Trophoblast cell (in vitro differentiated cells and primary cell): ENCODE measurements at regions not wholly inside any gene's neighbourhood (a gene's known extent, or its start where the extent isn't known, plus 50 kb on each side); places are given as distances from the start of the nearest gene placed in this dataset.

Source experiments
- DNase-seq, 2 donors: peaks; one replicate each; pipeline ENCODE4 v3.0.0-alpha.2; 2016
- H2AFZ ChIP-seq: 2 replicates; pipeline ENCODE4 v1.6.1; 2013; ENCODE audit warnings: low read length, moderate library complexity, mild to moderate bottlenecking; ENCODE audit not compliant: insufficient read depth, poor library complexity
- H2AK5ac ChIP-seq: 2 replicates; pipeline ENCODE4 v1.6.1; 2013; ENCODE audit warnings: mild to moderate bottlenecking, low read length
- H2BK120ac ChIP-seq: 2 replicates; pipeline ENCODE4 v1.6.1; 2013; ENCODE audit warnings: low read length, mild to moderate bottlenecking, moderate library complexity; ENCODE audit not compliant: insufficient read depth, poor library complexity
- H2BK12ac ChIP-seq: 2 replicates; pipeline ENCODE4 v1.6.1; 2013; ENCODE audit warnings: mild to moderate bottlenecking, low read length, moderate library complexity
- H2BK5ac ChIP-seq: 2 replicates; pipeline ENCODE4 v1.6.1; 2013; ENCODE audit warnings: low read length, low read depth, moderate library complexity, mild to moderate bottlenecking; ENCODE audit not compliant: poor library complexity
- H3K14ac ChIP-seq: 2 replicates; pipeline ENCODE4 v1.6.1; 2013; ENCODE audit warnings: mild to moderate bottlenecking, low read length
- H3K18ac ChIP-seq: 2 replicates; pipeline ENCODE4 v1.6.1; 2013; ENCODE audit warnings: mild to moderate bottlenecking, low read length
- H3K23ac ChIP-seq: 2 replicates; pipeline ENCODE4 v1.6.1; 2013; ENCODE audit warnings: low read length
- H3K27ac ChIP-seq: 2 replicates; pipeline ENCODE4 v1.5.1; 2013; ENCODE audit warnings: low read depth, mild to moderate bottlenecking, inconsistent platforms, low read length, moderate library complexity
- H3K27me3 ChIP-seq: 2 replicates; pipeline ENCODE4 v1.6.1; 2013; ENCODE audit warnings: inconsistent platforms, mild to moderate bottlenecking, low read length, moderate library complexity; ENCODE audit not compliant: insufficient read depth
- H3K36me3 ChIP-seq, 2 experiments: 1 replicate in 1 of 2; 2 replicates in 1 of 2; pipeline ENCODE4 v1.6.1; 2013; ENCODE audit warnings: low read length in 2 of 2, mild to moderate bottlenecking in 2 of 2, moderate library complexity in 1 of 2; ENCODE audit not compliant: insufficient read depth in 2 of 2, control insufficient read depth in 1 of 2
- H3K4ac ChIP-seq: 2 replicates; pipeline ENCODE4 v1.6.1; 2013; ENCODE audit warnings: low read depth, mild to moderate bottlenecking, low read length, moderate library complexity
- H3K4me1 ChIP-seq, 2 experiments: 1 replicate in 1 of 2; 2 replicates in 1 of 2; pipeline ENCODE4 v1.6.1; 2013; ENCODE audit warnings: low read length in 2 of 2, mild to moderate bottlenecking in 2 of 2, moderate library complexity in 1 of 2; ENCODE audit not compliant: insufficient read depth in 2 of 2, control insufficient read depth in 1 of 2
- H3K4me2 ChIP-seq: 2 replicates; pipeline ENCODE4 v1.6.1; 2013; ENCODE audit warnings: inconsistent platforms, mild to moderate bottlenecking, low read length, moderate library complexity
- H3K4me3 ChIP-seq: 2 replicates; pipeline ENCODE4 v1.5.1; 2013; ENCODE audit warnings: mild to moderate bottlenecking, low read depth, low read length, inconsistent platforms
- H3K79me1 ChIP-seq: one replicate; pipeline ENCODE4 v1.6.1; 2013; ENCODE audit warnings: low read length
- H3K79me2 ChIP-seq: 2 replicates; pipeline ENCODE4 v1.6.1; 2013; ENCODE audit warnings: low read length, mild to moderate bottlenecking; ENCODE audit not compliant: control insufficient read depth, insufficient read depth, poor library complexity
- H3K9ac ChIP-seq: 2 replicates; pipeline ENCODE4 v1.6.1; 2013; ENCODE audit warnings: mild to moderate bottlenecking, low read length
- H3K9me3 ChIP-seq: 2 replicates; pipeline ENCODE4 v1.6.1; 2013; ENCODE audit warnings: low read depth, mild to moderate bottlenecking, control low read depth, inconsistent platforms, low read length; ENCODE audit not compliant: insufficient read depth
- H4K12ac ChIP-seq: 2 replicates; pipeline ENCODE4 v1.6.1; 2013; ENCODE audit warnings: low read depth, mild to moderate bottlenecking, low read length, moderate library complexity
- H4K8ac ChIP-seq: 2 replicates; pipeline ENCODE4 v1.6.1; 2013; ENCODE audit warnings: low read depth, mild to moderate bottlenecking, low read length, moderate library complexity
- H4K91ac ChIP-seq: one replicate; pipeline ENCODE4 v1.6.1; 2013; ENCODE audit warnings: low read depth, mild to moderate bottlenecking, low read length, moderate library complexity
- WGBS: extraction: QIAGEN DNeasy Blood & Tissue Kit; methylation state at CpG from one replicate; pipeline ENCODE4 v1.1.7; 2013; ENCODE audit warnings: missing lambda C conversion rate; ENCODE audit not compliant: insufficient read length, insufficient coverage; ENCODE audit errors: extremely low coverage; 5-methylcytosine and 5-hydroxymethylcytosine counted together

- Histone ChIP-seq H3K36me3 (no peaks in the 10 kb centered on the region), H3K27me3 (no peaks in the 10 kb centered on the region), H3K14ac (no peak overlapping the region), H3K4ac (no peak overlapping the region), H4K8ac (no peak overlapping the region), H3K18ac (no peak overlapping the region), H2AK5ac (no peak overlapping the region), H2AFZ (no peak overlapping the region), H3K23ac (no peak overlapping the region), H4K12ac (no peak overlapping the region), H2BK5ac (no peak overlapping the region), H2BK12ac (no peak overlapping the region), H3K27ac (no peak overlapping the region), H4K91ac (no peak overlapping the region), H3K9me3 (no peaks in the 10 kb centered on the region), H3K4me1 (no peaks in the 10 kb centered on the region), H3K9ac (no peak overlapping the region), H2BK120ac (no peak overlapping the region), H3K4me2 (no peak overlapping the region), H3K4me3 (no peak overlapping the region), H3K79me2 (no peaks in the 10 kb centered on the region), H3K79me1 (no peaks in the 10 kb centered on the region)
- DNase-seq: no peak
- WGBS: no CpG with 5 or more reads among the region's 1 CpG
These were observed 293.0 kb upstream of the POT1 start for GRCh38 chr7:125222596-125222995.

DNA sequence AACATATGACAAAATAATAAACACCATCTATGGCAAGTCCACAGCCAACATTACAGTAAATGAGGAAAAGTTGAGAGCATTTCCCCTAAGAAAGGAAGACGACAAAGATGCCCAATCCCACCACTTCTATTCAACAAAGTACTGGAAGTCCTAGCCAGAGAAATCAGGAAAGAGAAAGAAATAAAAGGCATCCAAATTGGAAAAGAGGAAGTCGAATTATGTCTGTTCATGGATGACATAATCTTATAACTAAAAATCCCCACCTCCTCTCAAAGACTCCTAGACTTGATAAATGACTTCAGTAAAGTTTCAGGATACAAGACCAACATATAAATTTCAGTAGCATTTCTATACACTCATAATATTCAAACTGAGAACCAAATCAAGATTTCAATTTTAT, 288.5 kb upstream of the POT1 start:
- H3K27me3 ChIP-seq: no peaks in the 10 kb centered on the region
- no peak overlapping the region for H3K23ac ChIP-seq
- no peak overlapping the region for H3K4me3 ChIP-seq
- no peak overlapping the region for H3K18ac ChIP-seq
- H3K14ac ChIP-seq: no peak overlapping the region
- H2AFZ ChIP-seq: no peak overlapping the region
- no peak overlapping the region for H3K4me2 ChIP-seq
- no peak overlapping the region for H4K8ac ChIP-seq
- no peaks in the 10 kb centered on the region for H3K79me2 ChIP-seq
- H3K4ac ChIP-seq: no peak overlapping the region
- H3K4me1 ChIP-seq: no peaks in the 10 kb centered on the region
- H3K79me1 ChIP-seq: no peaks in the 10 kb centered on the region
- no peak overlapping the region for H4K12ac ChIP-seq
- no peak overlapping the region for H2BK5ac ChIP-seq
- no peak overlapping the region for H3K9ac ChIP-seq
- no peak overlapping the region for H3K27ac ChIP-seq
- no peak overlapping the region for H2BK12ac ChIP-seq
- DNase-seq: no peak
- no peaks in the 10 kb centered on the region for H3K36me3 ChIP-seq
- no peaks in the 10 kb centered on the region for H3K9me3 ChIP-seq
- no CpG with 5 or more reads among the region's 2 CpGs for WGBS
- H4K91ac ChIP-seq: no peak overlapping the region
- H2BK120ac ChIP-seq: no peak overlapping the region
- no peak overlapping the region for H2AK5ac ChIP-seq

- no CpG with 5 or more reads among the region's 4 CpGs for WGBS
- Histone ChIP-seq H3K79me2 (no peaks in the 10 kb centered on the region), H3K14ac (no peak overlapping the region), H4K91ac (no peak overlapping the region), H2BK5ac (no peak overlapping the region), H4K12ac (no peak overlapping the region), H3K4me1 (no peaks in the 10 kb centered on the region), H3K4me3 (no peak overlapping the region), H3K27ac (no peak overlapping the region), H2AFZ (no peak overlapping the region), H2BK12ac (no peak overlapping the region), H3K79me1 (no peaks in the 10 kb centered on the region), H3K27me3 (no peaks in the 10 kb centered on the region), H3K4ac (no peak overlapping the region), H3K9ac (no peak overlapping the region), H3K23ac (no peak overlapping the region), H4K8ac (no peak overlapping the region), H3K4me2 (no peak overlapping the region), H2BK120ac (no peak overlapping the region), H3K9me3 (no peaks in the 10 kb centered on the region), H2AK5ac (no peak overlapping the region), H3K36me3 (no peaks in the 10 kb centered on the region), H3K18ac (no peak overlapping the region)
- no peak for DNase-seq
These were observed 271.4 kb upstream of the POT1 start for GRCh38 chr7:125201002-125201401.

- no peak overlapping the region for H3K27ac ChIP-seq
- no peak overlapping the region for H3K23ac ChIP-seq
- no peak overlapping the region for H3K4ac ChIP-seq
- H2AFZ ChIP-seq: no peak overlapping the region
- H4K91ac ChIP-seq: no peak overlapping the region
- H3K9ac ChIP-seq: no peak overlapping the region
- H4K8ac ChIP-seq: no peak overlapping the region
- H3K79me1 ChIP-seq: no peaks in the 10 kb centered on the region
- H3K79me2 ChIP-seq: no peaks in the 10 kb centered on the region
- no peak overlapping the region for H3K14ac ChIP-seq
- no peaks in the 10 kb centered on the region for H3K4me1 ChIP-seq
- DNase-seq: no peak
- WGBS: no CpG with 5 or more reads among the region's 6 CpGs
- no peak overlapping the region for H3K4me3 ChIP-seq
- H2AK5ac ChIP-seq: no peak overlapping the region
- H3K4me2 ChIP-seq: no peak overlapping the region
- no peak overlapping the region for H2BK120ac ChIP-seq
- no peak overlapping the region for H3K18ac ChIP-seq
- no peaks in the 10 kb centered on the region for H3K27me3 ChIP-seq
- no peaks in the 10 kb centered on the region for H3K9me3 ChIP-seq
- H4K12ac ChIP-seq: no peak overlapping the region
- H2BK5ac ChIP-seq: no peak overlapping the region
- no peak overlapping the region for H2BK12ac ChIP-seq
- H3K36me3 ChIP-seq: no peaks in the 10 kb centered on the region
These were observed 268.2 kb upstream of the POT1 start for GRCh38 chr7:125197731-125198393.
